ENCODE measurements at regions not wholly inside any gene's neighbourhood (a gene's known extent, or its start where the extent isn't known, plus 50 kb on each side); places are given as distances from the start of the nearest gene placed in this dataset.

DNA sequence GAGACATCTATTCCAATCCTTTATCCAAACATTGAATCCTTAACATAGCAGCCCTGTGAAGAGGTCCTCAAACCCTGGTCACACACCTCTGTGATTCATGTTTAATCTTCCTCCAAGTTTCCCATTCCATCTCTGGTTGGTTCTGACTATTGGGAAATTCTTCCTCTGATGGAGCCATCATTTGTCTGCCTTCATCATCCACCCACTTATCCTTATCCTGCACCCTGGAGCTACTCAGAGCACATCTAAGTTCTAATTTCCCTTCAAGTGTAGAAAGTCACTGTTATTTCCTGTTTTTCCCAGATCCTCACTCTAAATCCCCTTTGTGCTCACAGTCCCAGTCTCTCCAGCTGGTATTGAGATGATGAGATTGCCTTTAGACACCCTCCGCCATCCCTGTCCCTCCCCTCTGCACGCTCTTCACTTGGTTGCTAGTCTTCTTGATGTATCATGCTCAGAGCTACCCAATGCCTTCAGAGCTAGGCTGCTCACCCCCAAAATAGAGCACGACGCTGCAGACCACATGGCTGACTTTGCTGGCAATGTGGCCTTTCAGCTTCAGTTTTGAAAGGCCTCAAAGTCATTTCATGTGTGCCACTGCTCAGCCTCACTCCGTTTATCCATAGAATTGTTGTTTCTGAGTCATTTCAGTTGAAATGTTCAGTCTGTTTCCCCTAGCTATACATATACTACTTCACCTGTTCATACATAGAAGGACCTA, 154.3 kb downstream of the PALM2AKAP2 start:
- DNase-seq (ENCODE audit: low spot score) = no peak
- Histone ChIP-seq H3K79me2 (ENCODE audit: insufficient read depth, low read length) (no peaks in the 10 kb centered on the region), H4K20me1 (ENCODE audit: insufficient read depth, low read length) (no peaks in the 10 kb centered on the region), H3K36me3 (replicated peaks in 1 of 2; ENCODE audit: control insufficient read depth in 1 of 2, insufficient read depth in 2 of 2, low read length in 2 of 2) (no peaks in the 10 kb centered on the region), H3K4me3 (replicated peaks in 1 of 3; ENCODE audit: insufficient read depth in 1 of 3, low read depth in 2 of 3, low read length in 3 of 3) (no peak overlapping the region), H2AFZ (ENCODE audit: low read length) (no peak overlapping the region), H3K27me3 (ENCODE audit: control insufficient read depth in 1 of 2, insufficient read depth in 2 of 2, low read length in 2 of 2) (no peaks in the 10 kb centered on the region), H3K27ac (ENCODE audit: extremely low read length, insufficient read depth, low read length) (no peak overlapping the region), H3K4me1 (ENCODE audit: insufficient read depth, low read length) (peaks cover 10% of the 10 kb centered on the region; the same call in 1 of the 2 replicates), H3K9ac (ENCODE audit: insufficient read depth, low read depth, low read length) (no peak overlapping the region), H3K9me3 (ENCODE audit: low read length) (no peaks in the 10 kb centered on the region), H3K4me2 (ENCODE audit: low read depth, low read length) (no peak overlapping the region)
- no peak for FAIRE-seq
- intact Hi-C loops (cut with micrococcal nuclease; ENCODE audit: unreplicated experiment) = no loop called here
- BruUV-seq (replicated peaks) = no TSS peak
- 51% methylated on average over 5 of the region's 5 CpGs for WGBS (ENCODE audit: low lambda C conversion rate)
- TF ChIP-seq TEAD2 (CRISPR knock-in tag; IDR thresholded peaks at IDR 0.05) (no peak), SRSF4 (IDR thresholded peaks at IDR 0.05; ENCODE audit: low read depth, low read length, poor library complexity, severe bottlenecking) (no peak), MIER3 (CRISPR knock-in tag; IDR thresholded peaks at IDR 0.05; ENCODE audit: borderline replicate concordance) (no peak), ZFP36L2 (CRISPR knock-in tag; IDR thresholded peaks at IDR 0.05) (no peak), KLF13 (CRISPR knock-in tag; IDR thresholded peaks at IDR 0.05) (no peak), ELF4 (CRISPR knock-in tag; IDR thresholded peaks at IDR 0.05; ENCODE audit: borderline replicate concordance) (no peak), SMAD3 (CRISPR knock-in tag; IDR thresholded peaks at IDR 0.05) (no peak), MAF1 (CRISPR knock-in tag; IDR thresholded peaks at IDR 0.05; ENCODE audit: borderline replicate concordance) (no peak), NR2F1 (CRISPR knock-in tag; IDR thresholded peaks at IDR 0.05) (no peak), CENPT (CRISPR knock-in tag; IDR thresholded peaks at IDR 0.05; ENCODE audit: low read depth) (no peak), ZNF570 (CRISPR knock-in tag; IDR thresholded peaks at IDR 0.05; ENCODE audit: borderline replicate concordance) (no peak), NFATC3 (CRISPR knock-in tag; IDR thresholded peaks at IDR 0.05) (no peak), ZNF710 (CRISPR knock-in tag; IDR thresholded peaks at IDR 0.05; ENCODE audit: borderline replicate concordance) (no peak), PHF5A (CRISPR knock-in tag; IDR thresholded peaks at IDR 0.05; ENCODE audit: low read depth, unreplicated experiment) (no peak), GATAD2A (CRISPR knock-in tag; IDR thresholded peaks at IDR 0.05) (no peak), NCOA5 (CRISPR knock-in tag; IDR thresholded peaks at IDR 0.05) (no peak), YEATS2 (CRISPR knock-in tag; IDR thresholded peaks at IDR 0.05; ENCODE audit: borderline replicate concordance) (no peak), KDM5B (CRISPR knock-in tag; IDR thresholded peaks at IDR 0.05; ENCODE audit: borderline replicate concordance) (no peak), HOXA5 (CRISPR knock-in tag; IDR thresholded peaks at IDR 0.05) (no peak)
- TF ChIP-seq, protein P1, sequence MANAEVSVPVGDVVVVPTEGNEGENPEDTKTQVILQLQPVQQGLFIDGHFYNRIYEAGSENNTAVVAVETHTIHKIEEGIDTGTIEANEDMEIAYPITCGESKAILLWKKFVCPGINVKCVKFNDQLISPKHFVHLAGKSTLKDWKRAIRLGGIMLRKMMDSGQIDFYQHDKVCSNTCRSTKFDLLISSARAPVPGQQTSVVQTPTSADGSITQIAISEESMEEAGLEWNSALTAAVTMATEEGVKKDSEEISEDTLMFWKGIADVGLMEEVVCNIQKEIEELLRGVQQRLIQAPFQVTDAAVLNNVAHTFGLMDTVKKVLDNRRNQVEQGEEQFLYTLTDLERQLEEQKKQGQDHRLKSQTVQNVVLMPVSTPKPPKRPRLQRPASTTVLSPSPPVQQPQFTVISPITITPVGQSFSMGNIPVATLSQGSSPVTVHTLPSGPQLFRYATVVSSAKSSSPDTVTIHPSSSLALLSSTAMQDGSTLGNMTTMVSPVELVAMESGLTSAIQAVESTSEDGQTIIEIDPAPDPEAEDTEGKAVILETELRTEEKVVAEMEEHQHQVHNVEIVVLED (CRISPR knock-in tag; IDR thresholded peaks at IDR 0.05; ENCODE audit: borderline replicate concordance) = no peak
- ChIA-PET CTCF (ENCODE audit: low intra/inter-chr PET ratio, low total read pairs) (no interaction called here), POLR2A (no interaction called here)
- ATAC-seq = no peak
- in situ Hi-C loops (cut with HindIII; ENCODE audit: extremely low pct_ligation_motif_present, low pct_unique_long_range_greater_than_20kb) = no loop called here
